K562 (cell line): ENCODE measurements at regions not wholly inside any gene's neighbourhood (a gene's known extent, or its start where the extent isn't known, plus 50 kb on each side); places are given as distances from the start of the nearest gene placed in this dataset.
A peak's percentile ranks its signal among the peaks of the same experiment; 100 is the strongest.

Experiments used
- ATAC-seq: fragments of 200-7000 bp; cut with Tn5 transposase; 3 replicates; pipeline ENCODE4 v1.9.1; 2020; ENCODE audit warnings: moderate library complexity
- BruUV-seq: library from RNA; stranded (reverse); fragments of 400-500 nt; replicated peaks from 2 replicates; lab custom pipeline; 2021; lab: Mats Ljungman, UMichigan
- CTCF ChIA-PET: fragments of 300-600 bp; formaldehyde crosslinking; extraction: SDS; loops from one replicate; lab custom pipeline; 2021; ENCODE audit warnings: low intra/inter-chr PET ratio; lab: Yijun Ruan, JAX
- POLR2A ChIA-PET: fragments of 300-600, 350-650 bp; sonication (Branson Sonifier 250); formaldehyde crosslinking; extraction: SDS; loops from one replicate; lab custom pipeline; 2021; ENCODE audit warnings: antibody characterized with exemption, inconsistent platforms; lab: Yijun Ruan, JAX
- DNase-seq, 4 experiments: peaks; one replicate each; pipeline versions ENCODE4 v3.0.0 to v3.0.0-alpha.2; 2011 to 2018; ENCODE audit warnings: low spot score in 3 of 4, mixed read lengths in 3 of 4; ENCODE audit errors: extremely low read depth in 1 of 4
- FAIRE-seq: peaks from 2 replicates; lab custom pipeline; 2011; peaks lifted over from hg19 to GRCh38; lab: Jason Lieb, UNC
- H2AFZ ChIP-seq: 2 replicates; pipeline ENCODE4 v1.6.0; 2011; ENCODE audit warnings: low read depth, low read length, control low read depth, inconsistent platforms
- H3K27ac ChIP-seq: fragments of 200-600 bp; 3 replicates; pipeline ENCODE4 v1.8.0; 2011; ENCODE audit warnings: low read depth, mild to moderate bottlenecking, control low read depth, inconsistent platforms, low read length, moderate library complexity, mixed read lengths; ENCODE audit errors: extremely low read depth
- H3K27me3 ChIP-seq, 2 experiments: fragments of 300-600 bp in 1 of 2; 2 replicates in 1 of 2; 3 replicates in 1 of 2; pipeline versions ENCODE4 v1.6.0 to v1.8.0; 2011; ENCODE audit warnings: inconsistent platforms in 2 of 2, low read length in 2 of 2, mild to moderate bottlenecking in 1 of 2, mixed read lengths in 1 of 2, moderate library complexity in 1 of 2; ENCODE audit not compliant: control insufficient read depth in 2 of 2, insufficient read depth in 2 of 2
- H3K36me3 ChIP-seq: fragments of 300-600 bp; 3 replicates; pipeline ENCODE4 v1.8.0; 2011; ENCODE audit warnings: mild to moderate bottlenecking, low read length, inconsistent platforms; ENCODE audit not compliant: control insufficient read depth, insufficient read depth
- H3K4me1 ChIP-seq, 2 experiments: fragments of 200-600 bp in 1 of 2; replicated peaks in 1 of 2; 2 replicates in 1 of 2; 3 replicates in 1 of 2; pipeline versions ENCODE4 v1.5.1 to v1.8.0; 2011; ENCODE audit warnings: inconsistent platforms in 2 of 2, low read length in 2 of 2, mild to moderate bottlenecking in 1 of 2, mixed read lengths in 1 of 2, moderate library complexity in 1 of 2; ENCODE audit not compliant: control insufficient read depth in 2 of 2, insufficient read depth in 2 of 2
- H3K4me2 ChIP-seq: 2 replicates; pipeline ENCODE4 v1.6.1; 2011; ENCODE audit warnings: low read length, control low read depth, inconsistent platforms, mixed read lengths; ENCODE audit not compliant: insufficient read depth
- H3K4me3 ChIP-seq: fragments of 200-600 bp; sonication (generic), shearing (Covaris generic); 2 replicates; pipeline ENCODE4 v1.5.1; 2016; ENCODE audit warnings: control low read depth, inconsistent platforms
- H3K79me2 ChIP-seq: fragments of 200-600 bp; 3 replicates; pipeline ENCODE4 v1.8.0; 2011; ENCODE audit warnings: low read length, inconsistent platforms; ENCODE audit not compliant: control insufficient read depth, insufficient read depth
- H3K9ac ChIP-seq, 2 experiments: 2 replicates each; pipeline versions ENCODE4 v1.6.0 to v1.6.1; 2011; ENCODE audit warnings: low read depth in 2 of 2, low read length in 2 of 2, control low read depth in 1 of 2, inconsistent platforms in 1 of 2, mild to moderate bottlenecking in 1 of 2, mixed read lengths in 1 of 2; ENCODE audit not compliant: insufficient read depth in 1 of 2
- H3K9me1 ChIP-seq: one replicate; pipeline ENCODE4 v1.6.0; 2011; ENCODE audit warnings: inconsistent platforms, mild to moderate bottlenecking, low read length, moderate library complexity; ENCODE audit not compliant: control insufficient read depth, insufficient read depth
- H3K9me3 ChIP-seq: replicated peaks from 2 replicates; pipeline ENCODE4 v1.5.1; 2011; ENCODE audit warnings: low read depth, low read length, inconsistent platforms; ENCODE audit not compliant: control insufficient read depth, insufficient read depth
- H4K20me1 ChIP-seq: replicated peaks from 2 replicates; pipeline ENCODE4 v1.6.1; 2011; ENCODE audit warnings: low read length, inconsistent platforms, mixed read lengths; ENCODE audit not compliant: control insufficient read depth, insufficient read depth
- EP400 ChIP-seq: fragments of 450-650 bp; IDR thresholded peaks from 2 replicates; pipeline ENCODE4 v1.6.1; 2017; ENCODE audit warnings: antibody characterized with exemption, mild to moderate bottlenecking, moderate library complexity
- HCFC1 ChIP-seq: IDR thresholded peaks from 2 replicates; pipeline ENCODE4 v1.6.1; 2012; ENCODE audit warnings: low read depth, low read length, improper control_type of control experiment
- HMG20A ChIP-seq: fragments of 450-650 bp; formaldehyde crosslinking; conservative IDR thresholded peaks from 2 replicates; pipeline ENCODE4 v1.4.0; 2020; ENCODE audit warnings: mild to moderate bottlenecking, mixed read lengths
- MAFK ChIP-seq: IDR thresholded peaks from 2 replicates; pipeline ENCODE4 v1.6.1; 2011; ENCODE audit warnings: low read length, improper control_type of control experiment
- SPI1 ChIP-seq: IDR thresholded peaks from 2 replicates; pipeline ENCODE4 v1.6.1; 2011; ENCODE audit warnings: low read depth, low read length, control low read depth, borderline replicate concordance
- ZMIZ1 ChIP-seq, 2 experiments: fragments of 150-350 bp in 1 of 2; IDR thresholded peaks; 2 replicates each; pipeline ENCODE4 v1.6.1; 2012 to 2016; ENCODE audit warnings: low read depth in 2 of 2, low read length in 2 of 2, mild to moderate bottlenecking in 1 of 2, moderate library complexity in 1 of 2
- ZNF274 ChIP-seq: IDR thresholded peaks from 2 replicates; pipeline ENCODE4 v1.6.1; 2011; ENCODE audit warnings: low read depth, mild to moderate bottlenecking, low read length, moderate library complexity, borderline replicate concordance
- WGBS: fragments of 100-300 bp; shearing (Covaris generic); methylation state at CpG from one replicate; pipeline ENCODE4 v1.1.6; 2016; ENCODE audit warnings: low coverage, mixed read lengths; ENCODE audit not compliant: insufficient coverage; ENCODE audit errors: missing lambda C conversion rate; 5-methylcytosine and 5-hydroxymethylcytosine counted together
- in situ Hi-C: fragments of 300-500 bp; cut with MboI; formaldehyde crosslinking; loops from 4 replicates; pipeline ENCODE4 v1.15.0; 2018; ENCODE audit warnings: inconsistent platforms, mixed read lengths
- intact Hi-C: fragments of 100-400 bp; cut with micrococcal nuclease; formaldehyde crosslinking; loops from 2 replicates; pipeline ENCODE4 v1.14.2; 2022
- TF ChIP-seq, protein P1 (sequence below): sonication (generic); formaldehyde crosslinking; IDR thresholded peaks from 2 replicates; pipeline ENCODE4 v1.8.1; 2023; ENCODE audit warnings: mild to moderate bottlenecking, missing genetic modification reagents
- TF ChIP-seq, protein P2 (sequence below), 2 experiments: fragments of 450-650 bp; IDR thresholded peaks; 2 replicates each; pipeline ENCODE4 v1.6.1; 2016

DNA sequence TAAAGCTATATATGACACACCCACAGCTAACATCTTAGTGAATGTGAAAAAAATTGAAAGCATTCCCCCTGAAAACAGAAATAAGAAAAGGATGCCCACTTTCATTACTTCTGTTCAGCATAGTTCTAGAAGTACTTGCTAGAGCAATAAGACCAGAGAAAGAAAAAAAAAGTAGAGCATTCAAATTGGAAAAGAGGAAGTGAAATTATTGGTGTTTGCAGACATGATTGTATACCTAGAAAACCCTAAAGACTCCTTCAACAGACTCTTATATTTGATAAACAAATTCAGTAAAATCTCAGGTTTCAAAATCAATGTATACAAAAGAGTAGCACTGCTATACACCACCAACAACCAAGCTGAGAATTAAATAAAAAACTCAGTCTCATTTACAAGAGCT lies 1461.0 kb downstream of the AMY1C start:
- 0 out of 2 replicates have a peak, but pooled peaks have one; percentile 2 for TF ChIP-seq SPI1
- TF ChIP-seq, protein P1, sequence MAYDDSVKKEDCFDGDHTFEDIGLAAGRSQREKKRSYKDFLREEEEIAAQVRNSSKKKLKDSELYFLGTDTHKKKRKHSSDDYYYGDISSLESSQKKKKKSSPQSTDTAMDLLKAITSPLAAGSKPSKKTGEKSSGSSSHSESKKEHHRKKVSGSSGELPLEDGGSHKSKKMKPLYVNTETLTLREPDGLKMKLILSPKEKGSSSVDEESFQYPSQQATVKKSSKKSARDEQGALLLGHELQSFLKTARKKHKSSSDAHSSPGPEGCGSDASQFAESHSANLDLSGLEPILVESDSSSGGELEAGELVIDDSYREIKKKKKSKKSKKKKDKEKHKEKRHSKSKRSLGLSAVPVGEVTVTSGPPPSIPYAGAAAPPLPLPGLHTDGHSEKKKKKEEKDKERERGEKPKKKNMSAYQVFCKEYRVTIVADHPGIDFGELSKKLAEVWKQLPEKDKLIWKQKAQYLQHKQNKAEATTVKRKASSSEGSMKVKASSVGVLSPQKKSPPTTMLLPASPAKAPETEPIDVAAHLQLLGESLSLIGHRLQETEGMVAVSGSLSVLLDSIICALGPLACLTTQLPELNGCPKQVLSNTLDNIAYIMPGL (CRISPR knock-in tag), result no peak
- TF ChIP-seq HCFC1, result no peak
- Histone ChIP-seq H4K20me1 (no peaks in the 10 kb centered on the region), H3K4me2 (no peak overlapping the region), H3K36me3 (no peaks in the 10 kb centered on the region), H3K79me2 (no peaks in the 10 kb centered on the region), H3K9me1 (no peaks in the 10 kb centered on the region), H3K27me3 (no peaks in the 10 kb centered on the region), H3K4me3 (no peak overlapping the region), H3K4me1 (no peaks in the 10 kb centered on the region), H3K9ac (no peak overlapping the region), H3K9me3 (no peaks in the 10 kb centered on the region), H3K27ac (no peak overlapping the region), H2AFZ (no peak overlapping the region)
- DNase-seq (no peak), FAIRE-seq (no peak), ATAC-seq (no peak)
- POLR2A ChIA-PET, result no interaction called here
- CTCF ChIA-PET, result no interaction called here
- BruUV-seq, result no TSS peak
- in situ Hi-C loops, result no loop called here
- intact Hi-C loops, result no loop called here

DNA sequence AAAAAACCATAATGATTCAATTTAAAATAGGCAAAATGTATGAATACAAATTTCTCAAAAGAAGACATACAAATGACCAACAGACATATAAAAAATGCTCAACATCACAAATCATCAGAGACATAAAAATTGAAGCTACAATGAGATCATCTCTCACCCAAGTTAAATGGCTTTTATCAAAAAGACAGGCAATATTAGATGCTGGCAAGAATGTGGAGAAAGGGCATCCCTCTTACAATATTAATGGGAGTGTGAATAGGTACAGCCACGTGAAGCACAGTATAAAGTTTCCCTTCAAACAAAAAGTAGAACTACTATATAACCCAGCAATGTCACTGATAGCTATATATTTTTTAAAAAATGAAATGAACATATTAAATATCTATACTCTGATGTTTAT lies 1481.7 kb downstream of the AMY1C start:
- 0% methylated on average over 1 of the region's 1 CpG for WGBS
- no peak for FAIRE-seq
- Histone ChIP-seq H3K79me2 (no peaks in the 10 kb centered on the region), H4K20me1 (no peaks in the 10 kb centered on the region)
- TF ChIP-seq ZNF274, result no peak
- TF ChIP-seq MAFK, result no peak
- no peak for TF ChIP-seq HMG20A (CRISPR knock-in tag)
- no peak for TF ChIP-seq EP400
- no peak for TF ChIP-seq ZMIZ1 (IDR thresholded peaks at IDR 0.05; ENCODE audit: low read depth in 2 of 2, low read length in 2 of 2)
- TF ChIP-seq, protein P2, sequence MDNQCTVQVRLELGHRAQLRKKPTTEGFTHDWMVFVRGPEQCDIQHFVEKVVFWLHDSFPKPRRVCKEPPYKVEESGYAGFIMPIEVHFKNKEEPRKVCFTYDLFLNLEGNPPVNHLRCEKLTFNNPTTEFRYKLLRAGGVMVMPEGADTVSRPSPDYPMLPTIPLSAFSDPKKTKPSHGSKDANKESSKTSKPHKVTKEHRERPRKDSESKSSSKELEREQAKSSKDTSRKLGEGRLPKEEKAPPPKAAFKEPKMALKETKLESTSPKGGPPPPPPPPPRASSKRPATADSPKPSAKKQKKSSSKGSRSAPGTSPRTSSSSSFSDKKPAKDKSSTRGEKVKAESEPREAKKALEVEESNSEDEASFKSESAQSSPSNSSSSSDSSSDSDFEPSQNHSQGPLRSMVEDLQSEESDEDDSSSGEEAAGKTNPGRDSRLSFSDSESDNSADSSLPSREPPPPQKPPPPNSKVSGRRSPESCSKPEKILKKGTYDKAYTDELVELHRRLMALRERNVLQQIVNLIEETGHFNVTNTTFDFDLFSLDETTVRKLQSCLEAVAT (IDR thresholded peaks at IDR 0.05), result no peak
- TF ChIP-seq, all 486 proteins: peak for 0
- Histone ChIP-seq H3K27ac (no peak overlapping the region), H3K9me3 (no peaks in the 10 kb centered on the region), H3K36me3 (no peaks in the 10 kb centered on the region), H2AFZ (no peak overlapping the region), H3K9ac (no peak overlapping the region), H3K9me1 (no peaks in the 10 kb centered on the region), H3K27me3 (no peaks in the 10 kb centered on the region), H3K4me1 (no peaks in the 10 kb centered on the region), H3K4me3 (no peak overlapping the region), H3K4me2 (no peak overlapping the region)
- ChIA-PET CTCF (no interaction called here), POLR2A (no interaction called here)
- BruUV-seq, result no TSS peak
- ATAC-seq, result no peak
- in situ Hi-C loops (no loop called here), intact Hi-C loops (no loop called here)
- DNase-seq, result no peak
